LNCaP clone FGC (cell line): ENCODE measurements at regions not wholly inside any gene's neighbourhood (a gene's known extent, or its start where the extent isn't known, plus 50 kb on each side); places are given as distances from the start of the nearest gene placed in this dataset.

Source experiments
- DNase-seq: peaks from one replicate; pipeline ENCODE4 v3.0.0-alpha.2; 2011; ENCODE audit warnings: low read depth
- H3K4me3 ChIP-seq: 2 replicates; pipeline ENCODE4 v1.5.1; 2011; ENCODE audit warnings: mild to moderate bottlenecking, low read depth, low read length, control low read depth
- TF ChIP-seq, protein P1 (sequence below): IDR thresholded peaks from 2 replicates; pipeline ENCODE4 v1.5.1; 2012; ENCODE audit warnings: mild to moderate bottlenecking; ENCODE audit not compliant: control insufficient read depth, insufficient read depth; ENCODE audit errors: extremely low read depth

- TF ChIP-seq, protein P1, sequence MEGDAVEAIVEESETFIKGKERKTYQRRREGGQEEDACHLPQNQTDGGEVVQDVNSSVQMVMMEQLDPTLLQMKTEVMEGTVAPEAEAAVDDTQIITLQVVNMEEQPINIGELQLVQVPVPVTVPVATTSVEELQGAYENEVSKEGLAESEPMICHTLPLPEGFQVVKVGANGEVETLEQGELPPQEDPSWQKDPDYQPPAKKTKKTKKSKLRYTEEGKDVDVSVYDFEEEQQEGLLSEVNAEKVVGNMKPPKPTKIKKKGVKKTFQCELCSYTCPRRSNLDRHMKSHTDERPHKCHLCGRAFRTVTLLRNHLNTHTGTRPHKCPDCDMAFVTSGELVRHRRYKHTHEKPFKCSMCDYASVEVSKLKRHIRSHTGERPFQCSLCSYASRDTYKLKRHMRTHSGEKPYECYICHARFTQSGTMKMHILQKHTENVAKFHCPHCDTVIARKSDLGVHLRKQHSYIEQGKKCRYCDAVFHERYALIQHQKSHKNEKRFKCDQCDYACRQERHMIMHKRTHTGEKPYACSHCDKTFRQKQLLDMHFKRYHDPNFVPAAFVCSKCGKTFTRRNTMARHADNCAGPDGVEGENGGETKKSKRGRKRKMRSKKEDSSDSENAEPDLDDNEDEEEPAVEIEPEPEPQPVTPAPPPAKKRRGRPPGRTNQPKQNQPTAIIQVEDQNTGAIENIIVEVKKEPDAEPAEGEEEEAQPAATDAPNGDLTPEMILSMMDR: no peak
- DNase-seq: no peak
- no peak overlapping the region for H3K4me3 ChIP-seq
Measured at GRCh38 chr4:91904556-91904955, 399.2 kb upstream of the GRID2 start.

GRCh38 chr4:91909963-91910362 is 393.8 kb upstream of the GRID2 start:
- no peak for DNase-seq
- H3K4me3 ChIP-seq: no peak overlapping the region
- TF ChIP-seq, protein P1: no peak

GRCh38 chr4:91914176-91914804 is 389.5 kb upstream of the GRID2 start:
- no peak for DNase-seq

DNA sequence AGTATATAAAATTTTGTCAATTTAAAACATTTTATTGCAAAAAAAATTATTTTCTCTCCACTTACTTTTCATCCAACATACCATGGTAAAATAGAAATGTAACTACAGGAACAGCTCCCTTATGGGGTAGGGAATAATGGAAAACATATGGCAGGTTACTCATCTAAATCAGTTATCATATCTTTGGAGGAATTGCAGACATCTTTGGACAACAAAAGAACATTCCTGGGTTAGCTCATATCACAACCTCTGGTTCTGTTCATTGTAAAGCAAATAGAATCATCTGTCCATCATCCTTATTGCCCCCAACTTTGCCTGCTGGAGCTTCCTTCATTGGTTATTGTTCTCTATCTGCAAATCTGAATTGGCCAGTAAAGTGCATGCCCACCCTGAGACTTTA is 387.5 kb upstream of the GRID2 start:
- H3K4me3 ChIP-seq: no peak overlapping the region
- DNase-seq: no peak
- TF ChIP-seq, protein P1: no peak

More at GRCh38 chr4:91914176-91914804, 389.5 kb upstream of the GRID2 start:
- TF ChIP-seq, protein P1: no peak
- H3K4me3 ChIP-seq: no peak overlapping the region

DNA sequence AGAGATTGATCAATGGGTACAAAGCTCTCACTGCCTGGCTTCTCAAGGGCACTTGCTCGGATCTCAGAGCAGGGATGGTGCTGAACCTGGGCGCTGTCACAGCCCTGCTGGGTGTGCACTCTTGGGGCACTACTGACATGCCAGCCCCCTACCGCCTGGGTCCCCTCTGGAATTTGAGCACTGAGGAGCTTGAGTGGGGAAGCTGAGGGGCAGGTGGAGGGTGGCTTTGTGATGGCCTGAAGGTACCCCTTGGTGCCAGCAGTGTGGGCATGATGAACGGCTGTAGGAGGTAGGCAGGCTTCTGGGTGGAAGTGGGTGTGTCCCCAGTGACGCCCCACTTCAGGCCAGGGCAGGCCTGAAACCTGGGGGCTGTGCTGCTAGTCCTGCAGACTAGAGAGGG is 379.1 kb upstream of the GRID2 start:
- DNase-seq: no peak
- H3K4me3 ChIP-seq: no peak overlapping the region
- TF ChIP-seq, protein P1: no peak

DNA sequence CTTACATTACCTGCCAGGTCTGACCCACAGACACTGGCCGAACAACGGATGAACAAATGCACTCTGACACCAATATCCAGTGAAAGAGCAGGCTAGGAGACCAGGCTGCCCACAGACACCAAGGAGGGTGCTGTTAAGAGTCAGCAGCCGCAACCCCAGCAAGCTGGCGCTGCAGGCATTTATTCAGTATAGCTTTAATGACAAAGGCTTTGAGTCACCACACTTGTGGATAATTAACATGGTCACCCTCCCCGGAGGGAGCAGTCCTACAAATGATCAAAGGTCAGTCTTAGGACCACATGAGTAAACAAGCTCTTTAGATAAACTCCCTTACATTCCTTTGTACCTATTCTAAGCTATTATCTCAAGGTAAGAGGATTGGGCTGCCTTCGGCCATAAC is 368.5 kb upstream of the GRID2 start:
- H3K4me3 ChIP-seq: no peak overlapping the region
- no peak for DNase-seq
- TF ChIP-seq, protein P1: no peak

DNA sequence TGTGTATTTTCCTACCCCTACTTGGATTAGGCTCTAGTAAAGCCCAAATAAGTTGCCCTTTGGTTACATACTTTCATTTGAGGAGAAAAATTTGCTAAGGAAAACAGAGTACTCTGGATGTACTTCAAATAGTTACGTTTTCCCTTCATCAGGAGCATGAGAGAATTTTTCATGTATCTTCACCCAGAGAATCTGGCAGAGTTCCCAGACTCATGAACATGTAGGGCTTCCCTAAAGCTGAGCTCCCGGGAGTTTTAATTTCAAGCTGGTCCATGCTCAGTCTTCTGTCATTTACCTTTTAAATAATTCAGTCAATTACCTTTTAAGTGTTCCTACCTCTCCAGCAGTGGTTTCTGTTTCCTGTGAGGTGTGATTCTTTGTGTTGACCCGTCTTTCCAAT is 367.5 kb upstream of the GRID2 start:
- no peak for DNase-seq
- TF ChIP-seq, protein P1: no peak

More for the DNA sequence above, 367.5 kb upstream of the GRID2 start:
- H3K4me3 ChIP-seq: no peak overlapping the region
